Activated T-cell treated with anti-CD3 and anti-CD28 coated beads, Interleukin-2, amount 50 U/mL, for 48 hours (primary cell): ENCODE measurements at regions not wholly inside any gene's neighbourhood (a gene's known extent, or its start where the extent isn't known, plus 50 kb on each side); places are given as distances from the start of the nearest gene placed in this dataset.
A peak's percentile ranks its signal among the peaks of the same experiment; 100 is the strongest.

ENCODE experiments used
- DNase-seq, 2 experiments: peaks; one replicate each; pipeline ENCODE4 v3.0.0-alpha.2; 2020

DNA sequence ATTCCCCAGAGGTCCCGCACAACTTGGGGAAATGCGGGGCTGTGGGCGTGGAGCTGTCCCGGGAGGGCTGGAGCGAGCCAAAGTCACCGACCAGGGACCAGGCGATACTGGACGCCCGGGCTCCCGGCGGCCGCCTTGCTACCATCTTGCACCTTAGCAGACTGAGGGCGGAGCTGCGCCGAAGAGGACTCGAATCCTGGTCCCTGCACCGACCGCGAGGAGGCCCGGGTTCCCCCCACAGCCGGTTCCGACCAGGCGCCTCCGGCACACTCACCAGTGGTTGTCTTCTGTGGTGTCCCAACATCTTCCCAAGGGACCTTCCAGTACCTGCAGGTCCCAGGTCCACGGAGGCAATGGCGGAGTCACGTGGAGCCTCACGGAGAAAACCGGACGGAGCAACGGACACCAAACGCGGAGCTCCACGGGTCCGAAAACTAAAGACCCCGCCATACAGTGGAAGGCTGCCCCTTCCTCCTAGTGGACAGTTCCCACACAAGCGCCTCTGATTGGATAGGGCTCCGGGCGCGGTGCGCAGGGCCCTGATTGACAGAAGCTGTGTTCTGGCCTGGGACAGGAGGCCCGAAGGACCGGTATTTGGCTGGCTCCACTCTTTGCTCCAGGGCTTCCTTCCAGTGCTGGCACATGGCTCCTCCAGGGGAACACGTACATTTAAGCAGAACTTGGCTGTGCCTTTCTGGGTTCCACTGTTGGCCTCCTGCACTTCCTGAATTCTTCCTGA, 124.6 kb upstream of the ZNF479 start:
- DNase-seq, result no peak

- DNase-seq, result no peak
Measured at GRCh38 chr7:57274535-57275283, 142.5 kb upstream of the ZNF479 start.

DNA sequence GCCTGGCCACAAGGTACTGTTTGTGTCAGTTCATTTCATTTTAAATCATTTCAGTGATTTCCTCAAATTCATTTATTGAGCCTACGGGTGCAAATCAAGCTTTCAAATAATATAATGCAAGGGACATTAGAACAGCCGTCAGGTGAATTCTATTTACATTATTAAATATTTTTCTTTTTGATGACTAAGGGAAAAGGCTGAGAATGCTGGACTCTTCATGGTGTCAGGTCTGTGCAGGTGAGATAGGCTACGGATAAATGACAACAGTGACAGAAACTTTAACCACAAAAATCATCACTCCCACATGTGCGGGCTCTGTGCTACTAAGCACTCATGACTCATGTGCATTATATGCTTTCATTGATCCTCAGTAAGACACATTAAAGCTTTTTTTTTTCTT, 149.2 kb upstream of the ZNF716 start:
- DNase-seq, result no peak

DNA sequence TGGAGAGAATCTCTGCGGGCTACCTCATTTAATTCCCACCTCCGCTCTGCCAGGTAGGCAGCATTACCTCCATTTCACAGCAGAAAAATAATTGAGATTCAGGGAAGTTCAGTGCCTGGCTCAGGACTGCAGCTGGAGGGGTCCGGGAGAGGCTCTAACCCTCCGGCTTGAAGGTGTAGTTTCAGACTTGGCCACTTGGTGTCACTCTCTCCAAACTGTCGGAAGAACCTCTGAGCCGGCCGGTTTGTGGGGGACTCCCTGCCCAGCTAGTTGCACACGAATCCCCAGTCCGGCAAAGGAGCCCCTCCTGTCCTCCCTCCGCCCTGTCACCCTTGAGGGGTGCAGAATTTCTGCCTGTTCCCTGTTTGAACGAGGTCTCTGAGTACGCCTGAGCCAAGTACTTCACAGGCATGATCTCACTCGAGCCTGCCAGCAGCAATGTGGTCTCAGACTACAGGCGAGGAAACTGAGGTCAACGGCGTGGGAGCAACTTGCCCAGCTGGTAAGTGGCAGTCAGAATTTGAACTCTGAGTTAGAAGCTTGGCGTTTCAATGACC, 144.7 kb upstream of the ZNF716 start:
- peak in 1 of 2 experiments; percentile 15 for DNase-seq

- peak; percentile 19 to 29 for DNase-seq
Measured at GRCh38 chr7:57308631-57309408, 141.2 kb upstream of the ZNF716 start.

DNA sequence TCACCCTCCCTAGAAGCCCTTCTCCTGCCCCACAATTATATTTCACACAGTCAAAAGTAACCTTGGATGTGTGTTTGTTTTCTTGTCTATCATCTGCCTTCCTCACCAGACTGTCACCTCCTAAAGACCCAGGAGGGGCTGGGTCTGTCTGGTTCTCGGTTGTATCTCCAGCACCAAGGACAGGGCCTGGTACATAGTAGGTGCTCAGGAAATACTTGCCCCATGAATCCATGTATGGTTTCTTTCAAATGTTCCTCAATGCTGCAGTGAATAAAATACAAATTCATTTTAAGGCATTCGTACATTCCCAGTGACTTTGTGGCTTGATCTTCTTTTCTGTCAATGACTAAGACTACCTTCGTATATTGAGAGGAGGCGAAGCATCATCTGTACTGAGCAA, 122.9 kb upstream of the ZNF716 start:
- DNase-seq, result no peak

GRCh38 chr7:57328457-57328856, 121.5 kb upstream of the ZNF716 start:
- no peak for DNase-seq

GRCh38 chr7:57328963-57329362, 121.0 kb upstream of the ZNF716 start:
- no peak for DNase-seq

DNA sequence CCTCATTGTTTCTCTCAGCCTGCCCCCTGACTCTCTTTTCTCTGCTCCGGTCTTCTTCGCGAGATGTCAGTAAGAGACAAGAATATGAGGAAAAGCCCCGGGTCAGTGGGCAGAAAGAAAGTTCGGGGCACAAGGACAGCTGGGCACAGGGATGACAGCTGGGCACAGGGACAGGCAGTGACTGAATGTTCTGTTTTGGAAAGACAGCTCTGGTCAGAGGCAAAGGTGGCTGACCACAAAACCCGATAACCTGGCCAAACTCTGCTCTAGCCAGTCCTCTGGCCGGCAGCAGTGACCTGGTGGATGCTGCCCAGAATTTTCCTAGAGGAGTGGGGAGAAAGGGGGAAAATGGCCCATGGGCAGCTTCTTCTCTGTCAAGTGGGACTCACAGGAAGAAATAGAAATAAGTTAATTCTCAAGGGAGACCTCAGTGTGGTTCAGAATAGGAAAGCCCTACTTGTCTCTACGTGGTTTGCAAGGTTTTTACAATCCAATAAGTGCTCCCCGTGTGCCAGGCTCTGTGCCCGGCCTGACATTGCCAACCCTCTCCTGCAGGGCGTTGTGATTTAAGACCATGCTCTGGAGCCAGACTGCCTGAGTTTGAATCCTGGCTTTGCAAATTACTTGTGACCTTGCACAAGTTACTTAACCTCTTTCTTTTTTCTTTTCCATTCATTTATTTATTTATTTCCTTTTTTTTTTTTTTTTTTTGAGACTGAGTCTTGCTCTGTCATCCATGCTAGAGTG, 110.6 kb upstream of the ZNF716 start:
- no peak for DNase-seq

GRCh38 chr7:57342954-57343353, 107.0 kb upstream of the ZNF716 start:
- no peak for DNase-seq

- no peak for DNase-seq
Measured at GRCh38 chr7:57343901-57344622, 105.9 kb upstream of the ZNF716 start.

DNA sequence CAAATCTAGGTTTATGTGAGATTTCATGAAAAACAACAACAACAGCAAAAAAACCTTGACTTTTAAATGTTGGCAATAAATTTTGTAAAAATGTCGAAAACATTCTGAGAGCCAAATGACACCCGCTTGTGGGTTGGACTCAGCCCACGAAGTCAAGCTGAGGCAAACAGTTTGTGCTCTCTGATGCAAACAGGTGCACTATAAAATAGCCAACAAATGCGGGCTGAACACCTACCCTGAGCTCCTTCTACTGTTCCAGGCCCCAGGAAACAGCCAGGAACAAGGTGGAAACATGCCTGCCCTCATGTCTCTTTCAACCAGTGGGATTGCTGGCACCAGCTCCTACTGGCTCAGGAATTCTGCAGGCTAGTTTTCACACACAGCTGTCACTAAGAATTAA, 105.0 kb upstream of the ZNF716 start:
- DNase-seq, result no peak

DNA sequence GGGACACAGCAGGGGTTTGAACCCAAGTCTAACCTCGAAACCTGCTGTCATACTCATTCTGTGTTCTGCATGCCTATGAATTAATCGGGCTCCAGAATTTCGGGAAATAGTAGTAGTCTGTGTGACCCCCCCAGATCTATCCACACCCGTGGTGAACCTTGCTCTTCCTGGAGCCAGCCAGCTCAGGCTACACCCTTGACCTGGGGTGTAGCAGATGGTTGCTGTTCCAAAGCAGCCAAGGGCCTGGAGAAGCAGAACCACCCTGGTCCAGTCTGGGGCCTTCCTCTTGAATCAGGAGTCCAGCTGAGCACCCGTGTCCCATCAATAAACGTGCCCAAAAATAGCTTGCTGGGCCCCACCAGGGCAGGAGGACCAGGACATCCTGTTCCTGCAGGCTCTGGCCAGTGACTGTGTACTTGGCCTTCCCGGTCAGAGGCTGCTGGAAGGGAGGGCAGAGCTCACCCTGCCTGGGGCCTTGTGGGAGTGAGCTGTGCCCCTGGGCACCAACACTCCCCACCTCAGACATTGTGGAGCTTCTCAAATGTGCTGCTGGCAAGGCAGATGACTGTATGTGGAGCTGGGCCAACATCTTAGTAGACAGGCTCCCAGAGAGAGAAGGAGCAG, 101.2 kb upstream of the ZNF716 start:
- no peak for DNase-seq

GRCh38 chr7:57354195-57354594, 95.8 kb upstream of the ZNF716 start:
- no peak for DNase-seq

- no peak for DNase-seq
Measured at GRCh38 chr7:57354679-57355338, 95.2 kb upstream of the ZNF716 start.

- DNase-seq, result no peak
Measured at GRCh38 chr7:57361406-57361805, 88.6 kb upstream of the ZNF716 start.

- no peak for DNase-seq
Measured at GRCh38 chr7:57362868-57363267, 87.1 kb upstream of the ZNF716 start.

GRCh38 chr7:57363321-57363720, 86.7 kb upstream of the ZNF716 start:
- no peak for DNase-seq

DNA sequence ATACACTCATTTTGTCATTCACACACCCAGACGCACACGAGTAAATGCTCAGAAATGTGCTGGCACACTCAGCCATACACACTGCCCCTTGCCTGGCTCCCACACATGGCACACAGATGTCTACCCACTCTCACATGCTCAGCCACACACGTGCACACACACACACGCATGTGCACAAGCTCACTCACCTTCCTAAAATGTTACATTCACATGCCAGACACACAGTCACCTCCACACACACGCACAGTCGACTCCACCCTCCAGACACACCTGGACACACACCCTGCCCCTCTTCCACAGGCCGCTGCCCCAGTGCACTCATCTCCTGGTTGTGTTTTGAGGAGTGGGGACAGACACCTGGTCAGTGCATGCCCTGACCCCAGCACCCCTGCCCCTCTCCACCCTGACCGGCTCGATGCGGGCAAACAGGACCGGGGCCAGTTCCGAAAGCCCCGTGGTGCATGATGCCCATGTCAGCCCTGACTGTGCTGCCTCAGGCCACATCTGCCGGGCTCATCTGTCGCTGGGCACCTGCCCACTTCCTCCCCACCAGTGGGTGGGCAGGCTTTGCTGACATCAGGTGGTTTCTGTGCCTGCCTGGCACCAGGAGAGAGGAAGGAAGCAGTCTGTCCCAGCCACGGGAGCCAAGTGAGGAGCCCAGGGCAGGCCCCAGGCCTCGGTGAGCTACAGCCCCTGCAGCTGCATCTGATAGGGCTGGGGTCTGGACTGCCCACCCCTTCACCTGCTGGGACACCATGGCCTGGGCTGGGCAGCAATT, 84.9 kb upstream of the ZNF716 start:
- no peak for DNase-seq

DNA sequence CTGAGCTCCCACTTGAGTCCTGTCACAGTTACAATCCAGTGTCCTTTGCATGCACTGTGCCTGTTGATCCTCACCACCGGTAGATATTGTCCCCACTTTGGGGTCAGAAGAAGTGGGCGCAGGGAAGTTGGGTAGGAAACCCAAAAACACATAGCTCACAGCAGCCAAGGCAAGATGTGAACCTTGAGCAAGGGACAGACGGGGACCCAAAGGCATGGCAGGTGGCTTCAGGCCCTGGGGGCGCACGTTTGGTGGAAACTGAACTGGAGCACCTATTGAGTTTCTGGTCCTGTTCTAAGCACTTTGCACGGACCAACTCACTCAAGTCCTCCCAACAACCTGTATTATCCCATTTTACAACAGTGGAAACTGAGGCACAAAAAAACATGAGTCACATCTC, 82.8 kb upstream of the ZNF716 start:
- DNase-seq, result no peak
